HepG2 (cell line): ENCODE measurements at regions not wholly inside any gene's neighbourhood (a gene's known extent, or its start where the extent isn't known, plus 50 kb on each side); places are given as distances from the start of the nearest gene placed in this dataset.

Experiments
- CEBPG ChIP-seq: IDR thresholded peaks from 2 replicates; pipeline ENCODE4 v1.6.1; 2016
- CHD4 ChIP-seq: fragments of 200-600 bp; sonication (generic); IDR thresholded peaks from 2 replicates; pipeline ENCODE4 v1.7.0; 2017; ENCODE audit warnings: mild to moderate bottlenecking, low read length, borderline replicate concordance
- EP300 ChIP-seq, 3 experiments: sonication (generic) in 1 of 3; formaldehyde crosslinking in 1 of 3; IDR thresholded peaks; 2 replicates each; pipeline versions ENCODE4 v1.5.1 to v1.6.1; 2011 to 2020; ENCODE audit warnings: low read depth in 2 of 3, low read length in 2 of 3, borderline replicate concordance in 1 of 3, improper control_type of control experiment in 1 of 3, mild to moderate bottlenecking in 1 of 3, missing genetic modification reagents in 1 of 3, moderate library complexity in 1 of 3
- FOXC1 ChIP-seq: sonication (generic); formaldehyde crosslinking; IDR thresholded peaks from 2 replicates; pipeline ENCODE4 v1.8.0; 2022; ENCODE audit warnings: mild to moderate bottlenecking, missing genetic modification reagents, borderline replicate concordance
- GFI1 ChIP-seq: sonication (generic); formaldehyde crosslinking; IDR thresholded peaks from 2 replicates; pipeline ENCODE4 v1.5.0; 2020; ENCODE audit warnings: missing genetic modification reagents, mild to moderate bottlenecking, borderline replicate concordance
- KDM1A ChIP-seq: IDR thresholded peaks from 2 replicates; pipeline ENCODE4 v1.6.1; 2016; ENCODE audit warnings: missing compliant biosample characterization
- KDM5A ChIP-seq: fragments of 200-600 bp; sonication (generic); IDR thresholded peaks from 2 replicates; pipeline ENCODE4 v1.7.0; 2018; ENCODE audit warnings: antibody characterized with exemption, mild to moderate bottlenecking, low read length, borderline replicate concordance
- MIER3 ChIP-seq: IDR thresholded peaks from 2 replicates; pipeline ENCODE4 v1.6.1; 2016; ENCODE audit warnings: missing compliant biosample characterization, borderline replicate concordance
- NCOA2 ChIP-seq: sonication (generic); formaldehyde crosslinking; IDR thresholded peaks from 2 replicates; pipeline ENCODE4 v1.8.0; 2022; ENCODE audit warnings: inconsistent platforms
- NFE2L1 ChIP-seq: sonication (generic); formaldehyde crosslinking; IDR thresholded peaks from 2 replicates; pipeline ENCODE4 v1.4.0; 2020; ENCODE audit warnings: missing genetic modification reagents, mild to moderate bottlenecking, borderline replicate concordance
- NR3C1 ChIP-seq: sonication (generic); formaldehyde crosslinking; IDR thresholded peaks from 2 replicates; pipeline ENCODE4 v1.4.0; 2020; ENCODE audit warnings: missing genetic modification reagents
- POLR2G ChIP-seq: fragments of 200-400 bp; formaldehyde crosslinking; IDR thresholded peaks from 2 replicates; pipeline ENCODE4 v1.6.1; 2018; ENCODE audit warnings: mild to moderate bottlenecking, low read depth, low read length, moderate library complexity
- SALL1 ChIP-seq: sonication (generic); formaldehyde crosslinking; IDR thresholded peaks from 2 replicates; pipeline ENCODE4 v1.8.0; 2022; ENCODE audit warnings: mild to moderate bottlenecking, missing genetic modification reagents
- ZNF350 ChIP-seq: sonication (generic); formaldehyde crosslinking; IDR thresholded peaks from 2 replicates; pipeline ENCODE4 v1.4.0; 2020; ENCODE audit warnings: mild to moderate bottlenecking, low read depth, missing genetic modification reagents, borderline replicate concordance
- ZNF792 ChIP-seq: IDR thresholded peaks from 2 replicates; pipeline ENCODE4 v1.6.1; 2016
- TF ChIP-seq, protein P1 (sequence below): sonication (generic); formaldehyde crosslinking; IDR thresholded peaks from 2 replicates; pipeline ENCODE4 v1.5.0; 2020; ENCODE audit warnings: mild to moderate bottlenecking, missing genetic modification reagents, borderline replicate concordance
- TF ChIP-seq, protein P2 (sequence below): IDR thresholded peaks from 2 replicates; pipeline ENCODE4 v1.4.0; 2020; ENCODE audit warnings: mild to moderate bottlenecking, missing genetic modification reagents

DNA sequence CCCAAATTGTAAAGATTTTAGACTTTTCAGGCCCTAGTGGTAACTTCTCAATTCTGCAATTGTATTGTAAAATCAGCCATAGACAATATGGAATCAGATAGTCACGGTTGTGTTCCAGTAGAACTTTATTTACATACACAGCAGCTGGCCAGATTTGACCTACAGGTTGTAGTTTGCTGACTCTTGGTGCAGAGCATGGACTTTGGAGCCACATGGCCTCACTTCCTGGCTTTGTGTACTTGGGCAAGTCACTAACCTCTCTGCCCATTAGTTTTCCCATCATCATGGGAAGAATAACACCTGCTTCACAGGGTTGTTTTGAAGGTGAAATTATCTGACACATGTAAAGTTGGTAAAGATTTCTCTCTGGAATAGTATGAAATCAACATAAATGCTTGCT, 147.6 kb downstream of the TMEM200C start (continued):
- TF ChIP-seq, protein P1, sequence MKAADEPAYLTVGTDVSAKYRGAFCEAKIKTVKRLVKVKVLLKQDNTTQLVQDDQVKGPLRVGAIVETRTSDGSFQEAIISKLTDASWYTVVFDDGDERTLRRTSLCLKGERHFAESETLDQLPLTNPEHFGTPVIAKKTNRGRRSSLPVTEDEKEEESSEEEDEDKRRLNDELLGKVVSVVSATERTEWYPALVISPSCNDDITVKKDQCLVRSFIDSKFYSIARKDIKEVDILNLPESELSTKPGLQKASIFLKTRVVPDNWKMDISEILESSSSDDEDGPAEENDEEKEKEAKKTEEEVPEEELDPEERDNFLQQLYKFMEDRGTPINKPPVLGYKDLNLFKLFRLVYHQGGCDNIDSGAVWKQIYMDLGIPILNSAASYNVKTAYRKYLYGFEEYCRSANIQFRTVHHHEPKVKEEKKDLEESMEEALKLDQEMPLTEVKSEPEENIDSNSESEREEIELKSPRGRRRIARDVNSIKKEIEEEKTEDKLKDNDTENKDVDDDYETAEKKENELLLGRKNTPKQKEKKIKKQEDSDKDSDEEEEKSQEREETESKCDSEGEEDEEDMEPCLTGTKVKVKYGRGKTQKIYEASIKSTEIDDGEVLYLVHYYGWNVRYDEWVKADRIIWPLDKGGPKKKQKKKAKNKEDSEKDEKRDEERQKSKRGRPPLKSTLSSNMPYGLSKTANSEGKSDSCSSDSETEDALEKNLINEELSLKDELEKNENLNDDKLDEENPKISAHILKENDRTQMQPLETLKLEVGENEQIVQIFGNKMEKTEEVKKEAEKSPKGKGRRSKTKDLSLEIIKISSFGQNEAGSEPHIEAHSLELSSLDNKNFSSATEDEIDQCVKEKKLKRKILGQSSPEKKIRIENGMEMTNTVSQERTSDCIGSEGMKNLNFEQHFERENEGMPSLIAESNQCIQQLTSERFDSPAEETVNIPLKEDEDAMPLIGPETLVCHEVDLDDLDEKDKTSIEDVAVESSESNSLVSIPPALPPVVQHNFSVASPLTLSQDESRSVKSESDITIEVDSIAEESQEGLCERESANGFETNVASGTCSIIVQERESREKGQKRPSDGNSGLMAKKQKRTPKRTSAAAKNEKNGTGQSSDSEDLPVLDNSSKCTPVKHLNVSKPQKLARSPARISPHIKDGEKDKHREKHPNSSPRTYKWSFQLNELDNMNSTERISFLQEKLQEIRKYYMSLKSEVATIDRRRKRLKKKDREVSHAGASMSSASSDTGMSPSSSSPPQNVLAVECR (CRISPR knock-in tag): no peak
- TF ChIP-seq ZNF350 (CRISPR knock-in tag) (no peak), NCOA2 (CRISPR knock-in tag) (0 out of 2 replicates have a peak, but pooled peaks have one; percentile 23), SALL1 (CRISPR knock-in tag) (0 out of 2 replicates have a peak, but pooled peaks have one; percentile 16), NR3C1 (no peak), KDM1A (CRISPR knock-in tag) (peak; percentile 53; the same call in 1 of the 2 replicates), ZNF792 (CRISPR knock-in tag) (peak; percentile 29; the same call in 1 of the 2 replicates), FOXC1 (CRISPR knock-in tag) (no peak), CHD4 (0 out of 2 replicates have a peak, but pooled peaks have one; percentile 45), EP300 (IDR thresholded peaks at IDR 0.05; ENCODE audit: low read depth in 2 of 2, low read length in 2 of 2) (0 out of 4 replicates have a peak, but pooled peaks of 1 of the 2 experiments have one; percentile 12), EP300 (CRISPR knock-in tag; IDR thresholded peaks at IDR 0.05; ENCODE audit: borderline replicate concordance) (peak; percentile 49; the same call in 1 of the 2 replicates), CEBPG (peak; percentile 11; the same call in 1 of the 2 replicates), KDM5A (no peak), POLR2G (no peak), GFI1 (CRISPR knock-in tag) (no peak), MIER3 (0 out of 2 replicates have a peak, but pooled peaks have one; percentile 33), NFE2L1 (CRISPR knock-in tag) (no peak)
- TF ChIP-seq, protein P2, sequence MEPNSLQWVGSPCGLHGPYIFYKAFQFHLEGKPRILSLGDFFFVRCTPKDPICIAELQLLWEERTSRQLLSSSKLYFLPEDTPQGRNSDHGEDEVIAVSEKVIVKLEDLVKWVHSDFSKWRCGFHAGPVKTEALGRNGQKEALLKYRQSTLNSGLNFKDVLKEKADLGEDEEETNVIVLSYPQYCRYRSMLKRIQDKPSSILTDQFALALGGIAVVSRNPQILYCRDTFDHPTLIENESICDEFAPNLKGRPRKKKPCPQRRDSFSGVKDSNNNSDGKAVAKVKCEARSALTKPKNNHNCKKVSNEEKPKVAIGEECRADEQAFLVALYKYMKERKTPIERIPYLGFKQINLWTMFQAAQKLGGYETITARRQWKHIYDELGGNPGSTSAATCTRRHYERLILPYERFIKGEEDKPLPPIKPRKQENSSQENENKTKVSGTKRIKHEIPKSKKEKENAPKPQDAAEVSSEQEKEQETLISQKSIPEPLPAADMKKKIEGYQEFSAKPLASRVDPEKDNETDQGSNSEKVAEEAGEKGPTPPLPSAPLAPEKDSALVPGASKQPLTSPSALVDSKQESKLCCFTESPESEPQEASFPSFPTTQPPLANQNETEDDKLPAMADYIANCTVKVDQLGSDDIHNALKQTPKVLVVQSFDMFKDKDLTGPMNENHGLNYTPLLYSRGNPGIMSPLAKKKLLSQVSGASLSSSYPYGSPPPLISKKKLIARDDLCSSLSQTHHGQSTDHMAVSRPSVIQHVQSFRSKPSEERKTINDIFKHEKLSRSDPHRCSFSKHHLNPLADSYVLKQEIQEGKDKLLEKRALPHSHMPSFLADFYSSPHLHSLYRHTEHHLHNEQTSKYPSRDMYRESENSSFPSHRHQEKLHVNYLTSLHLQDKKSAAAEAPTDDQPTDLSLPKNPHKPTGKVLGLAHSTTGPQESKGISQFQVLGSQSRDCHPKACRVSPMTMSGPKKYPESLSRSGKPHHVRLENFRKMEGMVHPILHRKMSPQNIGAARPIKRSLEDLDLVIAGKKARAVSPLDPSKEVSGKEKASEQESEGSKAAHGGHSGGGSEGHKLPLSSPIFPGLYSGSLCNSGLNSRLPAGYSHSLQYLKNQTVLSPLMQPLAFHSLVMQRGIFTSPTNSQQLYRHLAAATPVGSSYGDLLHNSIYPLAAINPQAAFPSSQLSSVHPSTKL (CRISPR knock-in tag): peak; percentile 57
- TF ChIP-seq, all 625 proteins: peak for 55
